ENCODE measurements at regions not wholly inside any gene's neighbourhood (a gene's known extent, or its start where the extent isn't known, plus 50 kb on each side); places are given as distances from the start of the nearest gene placed in this dataset.

DNA sequence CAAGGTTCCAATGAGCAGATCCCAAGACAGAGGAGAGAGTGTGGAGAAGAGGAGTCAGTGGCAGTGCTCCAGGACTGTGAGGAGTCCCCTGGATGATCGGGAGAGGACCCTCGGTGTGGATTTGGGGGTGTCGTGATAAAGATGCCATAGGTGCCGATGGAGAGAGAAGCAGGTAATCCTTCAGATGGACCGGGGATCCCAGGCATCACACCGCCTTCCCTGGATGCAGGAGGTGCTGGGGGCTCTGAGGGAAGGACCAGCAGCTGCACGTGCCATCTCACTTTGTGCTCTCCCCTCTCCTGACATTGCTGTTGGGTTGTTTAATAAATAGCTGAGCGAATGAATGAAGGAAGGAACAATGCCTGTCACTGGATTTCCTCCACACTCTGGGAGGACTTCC lies 744.1 kb downstream of the BRD1 start:
- TF ChIP-seq GATA3 (IDR thresholded peaks at IDR 0.05; ENCODE audit: low read depth, low read length) (no peak), GATA2 (IDR thresholded peaks at IDR 0.05; ENCODE audit: low read depth, low read length) (no peak)
